IMR-90 (cell line): ENCODE measurements at regions not wholly inside any gene's neighbourhood (a gene's known extent, or its start where the extent isn't known, plus 50 kb on each side); places are given as distances from the start of the nearest gene placed in this dataset.

Experiments
- BHLHE40 ChIP-seq: fragments of 150-350 bp; IDR thresholded peaks from 2 replicates; pipeline ENCODE4 v1.6.1; 2016; ENCODE audit warnings: mild to moderate bottlenecking, low read depth, low read length
- CEBPB ChIP-seq: IDR thresholded peaks from 2 replicates; pipeline ENCODE4 v1.6.1; 2012; ENCODE audit warnings: low read depth, low read length, improper control_type of control experiment
- CTCF ChIP-seq: conservative IDR thresholded peaks from 2 replicates; pipeline ENCODE4 v1.5.1; 2012; ENCODE audit warnings: mild to moderate bottlenecking, low read depth, low read length, improper control_type of control experiment
- ELK1 ChIP-seq: fragments of 150-350 bp; IDR thresholded peaks from 2 replicates; pipeline ENCODE4 v1.6.1; 2016; ENCODE audit warnings: low read depth, mild to moderate bottlenecking, low read length, moderate library complexity, borderline replicate concordance
- MXI1 ChIP-seq: IDR thresholded peaks from 2 replicates; pipeline ENCODE4 v1.6.1; 2012; ENCODE audit warnings: low read depth, mild to moderate bottlenecking, low read length, moderate library complexity, borderline replicate concordance
- POLR2A ChIP-seq: IDR thresholded peaks from 2 replicates; pipeline ENCODE4 v1.6.1; 2012; ENCODE audit warnings: mild to moderate bottlenecking, low read depth, low read length
- RFX5 ChIP-seq: IDR thresholded peaks from 2 replicates; pipeline ENCODE4 v1.8.0; 2012; ENCODE audit warnings: low read depth, mild to moderate bottlenecking, low read length, moderate library complexity
- USF2 ChIP-seq: fragments of 150-350 bp; IDR thresholded peaks from 2 replicates; pipeline ENCODE4 v1.6.1; 2017; ENCODE audit warnings: mild to moderate bottlenecking, antibody characterized with exemption, low read length, low read depth

DNA sequence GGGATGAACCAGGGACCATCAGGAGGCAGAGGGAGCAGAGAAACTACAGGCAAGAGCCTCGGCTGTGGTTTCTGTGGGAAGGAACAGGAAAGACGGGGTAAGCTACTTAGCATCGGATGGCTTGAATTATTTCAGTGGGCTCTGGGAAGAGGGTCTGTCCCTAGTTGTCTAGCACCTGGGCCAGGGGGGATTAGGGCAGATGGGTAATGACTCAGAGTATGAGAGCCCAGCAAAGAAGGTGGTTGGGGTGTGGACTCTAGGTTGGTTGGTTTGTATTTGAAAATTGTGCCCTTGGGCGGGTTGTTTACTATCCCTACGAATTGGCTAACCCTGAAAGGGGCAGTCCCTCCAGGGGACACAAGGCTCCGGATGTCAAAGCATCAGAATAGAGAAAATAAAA, 148.5 kb upstream of the TAB2 start:
- TF ChIP-seq POLR2A (no peak), CTCF (no peak), MXI1 (no peak), CEBPB (no peak), USF2 (no peak), RFX5 (no peak), ELK1 (no peak), BHLHE40 (no peak)
